HCT116 (cell line): ENCODE measurements at regions not wholly inside any gene's neighbourhood (a gene's known extent, or its start where the extent isn't known, plus 50 kb on each side); places are given as distances from the start of the nearest gene placed in this dataset.
"Not testable (repeated sequence)": the region's sequence is repeated elsewhere in the genome, so short reads cannot be mapped to it uniquely, and the experiment has no call there.

ENCODE experiments used
- CTCF ChIP-seq, 3 experiments: fragments of 200-600 bp in 1 of 3; sonication (generic) in 1 of 3; IDR thresholded peaks in 2 of 3; conservative IDR thresholded peaks in 1 of 3; 2 replicates each; pipeline ENCODE4 v1.5.1; 2012 to 2017; ENCODE audit warnings: low read depth in 2 of 3, low read length in 2 of 3, antibody characterized with exemption in 1 of 3, borderline replicate concordance in 1 of 3, control low read depth in 1 of 3, mild to moderate bottlenecking in 1 of 3, mixed read lengths in 1 of 3, mixed run types in 1 of 3, moderate library complexity in 1 of 3; ENCODE audit not compliant: insufficient read depth in 1 of 3
- EZH2 ChIP-seq: fragments of 200-600 bp; sonication (generic); IDR thresholded peaks from 2 replicates; pipeline ENCODE4 v1.6.1; 2017; ENCODE audit warnings: antibody characterized with exemption, mixed run types
- EZH2phosphoT487 ChIP-seq: fragments of 200-600 bp; IDR thresholded peaks from 2 replicates; pipeline ENCODE4 v1.6.1; 2018; ENCODE audit warnings: antibody characterized with exemption, borderline replicate concordance
- POLR2A ChIP-seq: IDR thresholded peaks from 2 replicates; pipeline ENCODE4 v1.7.0; 2011; ENCODE audit warnings: borderline replicate concordance; ENCODE audit not compliant: insufficient read depth, insufficient read length; ENCODE audit errors: extremely low read depth
- POLR2AphosphoS5 ChIP-seq: IDR thresholded peaks from 2 replicates; pipeline ENCODE4 v1.6.1; 2011; ENCODE audit warnings: mild to moderate bottlenecking, low read depth, low read length, moderate library complexity
- RAD21 ChIP-seq: IDR thresholded peaks from 2 replicates; pipeline ENCODE4 v1.6.1; 2012; ENCODE audit warnings: low read depth, mild to moderate bottlenecking
- REST ChIP-seq: IDR thresholded peaks from 2 replicates; pipeline ENCODE4 v1.6.1; 2012; ENCODE audit warnings: low read depth
- SP1 ChIP-seq: IDR thresholded peaks from 2 replicates; pipeline ENCODE4 v1.6.1; 2012; ENCODE audit warnings: low read depth
- TCF7L2 ChIP-seq: IDR thresholded peaks from 2 replicates; pipeline ENCODE4 v1.7.0; 2011; ENCODE audit warnings: borderline replicate concordance, inconsistent platforms; ENCODE audit not compliant: insufficient read depth, insufficient read length; ENCODE audit errors: extremely low read depth
- ZBTB33 ChIP-seq: IDR thresholded peaks from 2 replicates; pipeline ENCODE4 v1.6.1; 2011; ENCODE audit warnings: mild to moderate bottlenecking, low read length, moderate library complexity; ENCODE audit not compliant: insufficient replicate concordance; ENCODE audit errors: extremely low read depth

GRCh38 chr1:184184614-184185013 lies 133.1 kb downstream of the TSEN15 start:
- not testable (repeated sequence) for TF ChIP-seq CTCF (IDR thresholded peaks at IDR 0.05 in 2 of 3, conservative IDR thresholded peaks at IDR 0.05 in 1 of 3; ENCODE audit: borderline replicate concordance in 1 of 3, insufficient read depth in 1 of 3, low read depth in 2 of 3, low read length in 2 of 3); POLR2AphosphoS5; POLR2A; EZH2phosphoT487; EZH2; TCF7L2; ZBTB33; REST; SP1; RAD21
